Cortex of kidney (tissue), 1 donor: ENCODE measurements at regions not wholly inside any gene's neighbourhood (a gene's known extent, or its start where the extent isn't known, plus 50 kb on each side); places are given as distances from the start of the nearest gene placed in this dataset.
"Not testable (repeated sequence)": the region's sequence is repeated elsewhere in the genome, so short reads cannot be mapped to it uniquely, and the experiment has no call there.

Experiments
- DNase-seq: peaks from one replicate; lab custom pipeline; 2025; lab: John Stamatoyannopoulos, UW

GRCh38 chr13:103638706-103639105, 572.5 kb upstream of the SLC10A2 start:
- DNase-seq = no peak

GRCh38 chr13:103634066-103634465, 567.8 kb upstream of the SLC10A2 start:
- no peak for DNase-seq

- no peak for DNase-seq
These were observed 559.0 kb upstream of the SLC10A2 start for GRCh38 chr13:103625194-103625593.

- DNase-seq = no peak
These were observed 551.9 kb upstream of the SLC10A2 start for GRCh38 chr13:103618151-103618550.

GRCh38 chr13:103615771-103616170, 549.6 kb upstream of the SLC10A2 start:
- no peak for DNase-seq

GRCh38 chr13:103614761-103615160, 548.5 kb upstream of the SLC10A2 start:
- DNase-seq = no peak

- no peak for DNase-seq
These were observed 541.8 kb upstream of the SLC10A2 start for GRCh38 chr13:103607995-103608394.

GRCh38 chr13:103605546-103606326, 539.5 kb upstream of the SLC10A2 start:
- DNase-seq = no peak

GRCh38 chr13:103599870-103600269, 533.7 kb upstream of the SLC10A2 start:
- DNase-seq = not testable (repeated sequence)

- DNase-seq = no peak
These were observed 532.5 kb upstream of the SLC10A2 start for GRCh38 chr13:103598671-103599070.

- no peak for DNase-seq
These were observed 507.2 kb upstream of the SLC10A2 start for GRCh38 chr13:103573446-103573845.

GRCh38 chr13:103568314-103568713, 502.1 kb upstream of the SLC10A2 start:
- no peak for DNase-seq

- no peak for DNase-seq
These were observed 491.7 kb upstream of the SLC10A2 start for GRCh38 chr13:103557878-103558277.

GRCh38 chr13:103556681-103557080, 490.5 kb upstream of the SLC10A2 start:
- no peak for DNase-seq

GRCh38 chr13:103547914-103548313, 481.7 kb upstream of the SLC10A2 start:
- no peak for DNase-seq

GRCh38 chr13:103546271-103546670, 480.1 kb upstream of the SLC10A2 start:
- no peak for DNase-seq

GRCh38 chr13:103542648-103543047, 476.4 kb upstream of the SLC10A2 start:
- DNase-seq = no peak

GRCh38 chr13:103540382-103540765, 474.2 kb upstream of the SLC10A2 start:
- DNase-seq = no peak

- no peak for DNase-seq
These were observed 473.6 kb upstream of the SLC10A2 start for GRCh38 chr13:103539721-103540381.

GRCh38 chr13:103539265-103539664, 473.0 kb upstream of the SLC10A2 start:
- no peak for DNase-seq

GRCh38 chr13:103537616-103538015, 471.4 kb upstream of the SLC10A2 start:
- DNase-seq = no peak

GRCh38 chr13:103531278-103531677, 465.1 kb upstream of the SLC10A2 start:
- no peak for DNase-seq

- no peak for DNase-seq
These were observed 462.2 kb upstream of the SLC10A2 start for GRCh38 chr13:103528437-103528836.

GRCh38 chr13:103525530-103525929, 459.3 kb upstream of the SLC10A2 start:
- no peak for DNase-seq
